ENCODE measurements at regions not wholly inside any gene's neighbourhood (a gene's known extent, or its start where the extent isn't known, plus 50 kb on each side); places are given as distances from the start of the nearest gene placed in this dataset.
"Not testable (repeated sequence)": the region's sequence is repeated elsewhere in the genome, so short reads cannot be mapped to it uniquely, and the experiment has no call there.

GRCh38 chr19:34057155-34057554, 115.1 kb upstream of the LSM14A start:
- Mint-ChIP-seq H3K4me3 (no peak overlapping the region), H3K27me3 (ENCODE audit: low read depth) (peaks cover 2% of the 10 kb centered on the region), H3K36me3 (ENCODE audit: low read depth) (no peaks in the 10 kb centered on the region), H3K4me1 (ENCODE audit: low read depth) (no peaks in the 10 kb centered on the region), H3K9me3 (no peaks in the 10 kb centered on the region), H3K27ac (no peak overlapping the region)
- DNase-seq (ENCODE audit: low spot score): no peak

- Mint-ChIP-seq H3K9me3 (no peaks in the 10 kb centered on the region), H3K27ac (no peak overlapping the region), H3K36me3 (ENCODE audit: low read depth) (no peaks in the 10 kb centered on the region), H3K27me3 (ENCODE audit: low read depth) (peaks cover 2% of the 10 kb centered on the region), H3K4me3 (no peak overlapping the region), H3K4me1 (ENCODE audit: low read depth) (no peaks in the 10 kb centered on the region)
- no peak for DNase-seq (ENCODE audit: low spot score)
Observed at GRCh38 chr19:34066007-34066643, 106.2 kb upstream of the LSM14A start.

DNA sequence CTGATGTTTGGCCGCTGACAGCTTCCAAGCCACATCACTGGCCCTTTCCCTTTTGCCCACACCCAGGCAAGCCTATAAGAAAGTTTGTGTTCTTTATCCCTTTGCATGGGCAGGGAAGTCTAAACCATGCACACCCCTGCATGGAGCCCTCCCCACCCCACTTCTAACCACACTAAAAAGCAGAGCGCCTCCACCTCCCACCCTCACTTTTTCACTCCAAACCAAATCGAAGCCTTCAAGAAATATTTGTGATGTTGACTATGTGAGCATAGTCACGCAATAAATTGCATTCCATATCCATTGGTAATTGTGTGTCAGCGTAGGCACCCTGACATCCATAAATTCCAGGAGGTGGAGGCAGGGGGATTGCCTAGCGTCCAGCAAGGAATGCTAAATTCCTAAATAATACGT, 104.4 kb upstream of the LSM14A start:
- H3K36me3 Mint-ChIP-seq (ENCODE audit: low read depth): no peaks in the 10 kb centered on the region
- H3K27me3 Mint-ChIP-seq (ENCODE audit: low read depth): peaks cover 2% of the 10 kb centered on the region
- no peak overlapping the region for H3K4me3 Mint-ChIP-seq
- no peaks in the 10 kb centered on the region for H3K4me1 Mint-ChIP-seq (ENCODE audit: low read depth)
- no peak for DNase-seq (ENCODE audit: low spot score)
- no peak overlapping the region for H3K27ac Mint-ChIP-seq
- H3K9me3 Mint-ChIP-seq: no peaks in the 10 kb centered on the region

DNA sequence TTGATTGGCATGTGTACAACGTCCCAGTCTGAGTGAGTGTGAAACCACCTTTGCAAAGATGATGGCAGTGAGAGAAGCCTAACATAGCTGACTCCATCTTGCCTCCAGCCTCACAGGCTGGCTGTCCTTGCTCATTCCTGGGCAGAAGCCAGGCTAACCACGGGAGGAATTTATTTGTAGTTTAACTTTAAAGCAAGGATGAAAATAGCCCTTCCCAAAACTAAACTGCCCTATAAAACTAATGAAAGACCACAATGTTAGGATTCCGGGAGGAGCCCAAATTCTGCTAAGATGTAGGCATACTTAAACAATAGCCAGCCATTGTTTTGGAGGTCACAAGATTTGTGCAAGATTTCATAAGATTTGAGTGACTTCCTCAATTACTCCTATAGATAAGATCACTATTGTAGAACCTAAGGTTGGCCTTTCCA, 96.6 kb upstream of the LSM14A start:
- Mint-ChIP-seq H3K4me1 (ENCODE audit: low read depth) (no peaks in the 10 kb centered on the region), H3K9me3 (no peaks in the 10 kb centered on the region), H3K27me3 (ENCODE audit: low read depth) (peaks cover 2% of the 10 kb centered on the region), H3K27ac (no peak overlapping the region), H3K36me3 (ENCODE audit: low read depth) (no peaks in the 10 kb centered on the region), H3K4me3 (no peak overlapping the region)
- no peak for DNase-seq (ENCODE audit: low spot score)

DNA sequence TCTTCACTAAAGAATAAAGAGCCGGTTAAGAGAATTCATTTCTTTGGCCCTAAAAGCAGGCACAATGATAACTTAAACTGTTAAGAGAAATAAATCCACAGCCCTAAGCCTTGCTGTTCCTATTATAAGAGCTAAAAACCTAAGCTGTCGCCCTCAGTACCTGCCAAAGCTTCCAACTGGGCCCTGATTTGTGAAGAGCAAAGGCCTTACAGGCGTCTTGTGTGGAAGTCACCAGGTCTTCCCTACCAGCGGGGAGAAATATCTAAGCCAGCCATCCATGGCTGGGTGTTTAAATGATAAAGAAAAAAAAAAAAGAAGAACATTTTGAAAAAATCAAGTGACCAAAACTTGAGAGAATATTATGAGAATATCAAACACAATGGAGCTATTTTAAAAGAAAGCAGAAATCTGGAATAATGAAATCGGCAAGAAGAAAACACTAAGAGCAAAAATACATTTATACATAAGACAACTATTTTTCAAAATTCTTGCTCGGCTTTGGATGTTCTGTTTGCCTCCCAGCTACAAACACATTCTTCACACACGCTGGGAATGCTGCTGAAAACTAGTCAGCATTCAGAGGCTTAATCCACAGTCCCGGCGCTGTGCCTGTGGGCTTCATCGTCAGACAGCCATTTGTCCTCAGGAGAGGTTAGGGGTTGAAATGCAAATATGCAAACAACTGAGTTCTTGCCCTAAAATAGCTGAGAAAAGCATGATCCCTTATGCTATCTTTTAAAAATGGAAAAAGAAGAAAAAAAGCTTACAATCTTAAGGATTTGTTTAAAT, 89.8 kb upstream of the LSM14A start:
- H3K4me3 Mint-ChIP-seq: no peak overlapping the region
- no peaks in the 10 kb centered on the region for H3K36me3 Mint-ChIP-seq (ENCODE audit: low read depth)
- H3K27ac Mint-ChIP-seq: no peak overlapping the region
- no peaks in the 10 kb centered on the region for H3K9me3 Mint-ChIP-seq
- H3K4me1 Mint-ChIP-seq (ENCODE audit: low read depth): no peaks in the 10 kb centered on the region
- H3K27me3 Mint-ChIP-seq (ENCODE audit: low read depth): peaks cover 12% of the 10 kb centered on the region
- DNase-seq (ENCODE audit: low spot score): no peak

DNA sequence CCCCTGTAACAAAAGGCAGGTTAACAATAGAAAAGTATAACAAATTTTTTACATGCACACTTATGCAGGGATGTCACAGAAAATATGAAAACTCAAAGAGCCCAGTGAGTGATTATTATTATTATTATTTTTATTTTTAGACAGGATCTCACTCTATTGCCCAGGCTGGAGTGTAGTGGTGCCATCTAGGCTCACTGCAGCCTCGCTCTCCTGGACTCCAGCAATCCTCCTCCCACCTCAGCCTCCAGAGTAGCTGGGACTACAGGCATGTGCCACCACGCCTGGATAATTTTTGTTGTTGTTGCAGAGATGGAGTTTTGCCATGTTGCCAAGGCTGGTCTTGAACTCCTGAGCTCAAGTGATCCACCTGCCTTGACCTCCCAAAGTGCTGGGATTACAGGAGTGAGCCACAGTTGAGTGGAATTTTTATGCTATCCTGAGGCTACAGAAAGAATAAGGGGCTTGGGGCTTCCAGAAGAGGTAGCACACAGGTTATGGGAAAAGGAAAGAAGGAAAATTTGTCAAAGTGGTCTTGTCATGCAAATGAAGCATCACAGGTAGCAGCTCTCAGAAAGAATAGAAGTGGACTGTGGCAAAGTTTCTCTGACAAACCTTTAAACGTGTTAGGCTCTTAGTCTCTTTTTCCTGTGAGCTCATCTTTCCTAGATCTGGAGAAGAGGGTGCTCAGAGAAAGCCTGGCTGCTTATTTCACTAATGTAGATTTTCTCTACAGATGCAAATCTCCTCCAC, 87.7 kb upstream of the LSM14A start:
- no peak overlapping the region for H3K27ac Mint-ChIP-seq
- peaks cover 12% of the 10 kb centered on the region for H3K27me3 Mint-ChIP-seq (ENCODE audit: low read depth)
- no peaks in the 10 kb centered on the region for H3K36me3 Mint-ChIP-seq (ENCODE audit: low read depth)
- H3K4me3 Mint-ChIP-seq: no peak overlapping the region
- DNase-seq (ENCODE audit: low spot score): no peak
- no peaks in the 10 kb centered on the region for H3K9me3 Mint-ChIP-seq
- no peaks in the 10 kb centered on the region for H3K4me1 Mint-ChIP-seq (ENCODE audit: low read depth)

GRCh38 chr19:34085336-34085735, 87.0 kb upstream of the LSM14A start:
- no peak for DNase-seq (ENCODE audit: low spot score)
- no peaks in the 10 kb centered on the region for H3K4me1 Mint-ChIP-seq (ENCODE audit: low read depth)
- no peaks in the 10 kb centered on the region for H3K9me3 Mint-ChIP-seq
- no peak overlapping the region for H3K4me3 Mint-ChIP-seq
- no peaks in the 10 kb centered on the region for H3K36me3 Mint-ChIP-seq (ENCODE audit: low read depth)
- no peak overlapping the region for H3K27ac Mint-ChIP-seq
- peaks cover 12% of the 10 kb centered on the region for H3K27me3 Mint-ChIP-seq (ENCODE audit: low read depth)

DNA sequence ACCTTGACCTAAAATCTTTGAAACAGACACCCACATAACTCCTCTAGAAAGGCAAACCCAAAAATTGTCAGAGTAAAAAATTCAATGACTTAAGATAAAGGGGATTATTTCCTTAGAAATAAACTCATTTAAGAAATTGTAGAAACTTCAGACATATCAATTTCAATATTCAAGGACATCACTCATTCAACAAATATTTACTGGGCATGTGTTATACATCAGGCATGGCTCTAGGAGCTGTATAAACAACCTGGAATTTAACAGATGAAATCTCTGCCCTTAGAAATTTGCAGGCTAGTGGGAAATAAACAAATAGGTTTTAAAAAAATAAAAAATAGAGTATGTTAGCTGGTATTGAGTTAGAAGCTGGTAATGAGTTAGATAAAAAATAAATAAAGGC, 84.0 kb upstream of the LSM14A start:
- H3K4me1 Mint-ChIP-seq (ENCODE audit: low read depth): no peaks in the 10 kb centered on the region
- H3K27ac Mint-ChIP-seq: no peak overlapping the region
- H3K36me3 Mint-ChIP-seq (ENCODE audit: low read depth): no peaks in the 10 kb centered on the region
- DNase-seq (ENCODE audit: low spot score): no peak
- H3K9me3 Mint-ChIP-seq: no peaks in the 10 kb centered on the region
- peaks cover 7% of the 10 kb centered on the region for H3K27me3 Mint-ChIP-seq (ENCODE audit: low read depth)
- H3K4me3 Mint-ChIP-seq: no peak overlapping the region

GRCh38 chr19:34089566-34089965, 82.7 kb upstream of the LSM14A start:
- no peaks in the 10 kb centered on the region for H3K9me3 Mint-ChIP-seq
- no peaks in the 10 kb centered on the region for H3K4me1 Mint-ChIP-seq (ENCODE audit: low read depth)
- H3K27me3 Mint-ChIP-seq (ENCODE audit: low read depth): peaks cover 6% of the 10 kb centered on the region
- no peak overlapping the region for H3K27ac Mint-ChIP-seq
- DNase-seq (ENCODE audit: low spot score): no peak
- H3K36me3 Mint-ChIP-seq (ENCODE audit: low read depth): no peaks in the 10 kb centered on the region
- H3K4me3 Mint-ChIP-seq: no peak overlapping the region

GRCh38 chr19:34094960-34095359, 77.3 kb upstream of the LSM14A start:
- Mint-ChIP-seq H3K4me1 (ENCODE audit: low read depth) (no peaks in the 10 kb centered on the region), H3K9me3 (no peaks in the 10 kb centered on the region), H3K36me3 (ENCODE audit: low read depth) (no peaks in the 10 kb centered on the region), H3K27ac (no peak overlapping the region), H3K27me3 (ENCODE audit: low read depth) (peaks cover 17% of the 10 kb centered on the region), H3K4me3 (no peak overlapping the region)
- DNase-seq (ENCODE audit: low spot score): no peak

DNA sequence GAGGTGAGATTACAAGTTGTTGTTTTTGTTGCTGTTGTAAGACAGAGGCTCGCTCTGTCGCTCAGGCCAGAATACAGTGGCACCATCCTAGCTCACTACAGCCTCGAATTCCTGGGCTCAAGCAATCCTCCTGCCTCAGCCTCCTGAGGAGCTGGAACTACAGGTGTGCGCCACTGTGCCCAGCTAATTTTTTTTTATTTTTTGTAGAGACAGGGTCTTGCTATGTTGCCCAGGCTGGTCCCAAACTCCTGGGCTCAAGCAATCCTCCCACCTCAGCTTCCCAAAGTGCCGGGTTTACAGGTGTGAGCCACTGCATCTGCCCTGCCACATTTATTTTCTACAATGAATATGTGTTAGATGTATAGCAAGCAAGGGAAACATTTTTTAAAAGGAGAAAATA, 76.9 kb upstream of the LSM14A start:
- H3K4me1 Mint-ChIP-seq (ENCODE audit: low read depth); H3K27ac Mint-ChIP-seq; H3K4me3 Mint-ChIP-seq; DNase-seq (ENCODE audit: low spot score); H3K9me3 Mint-ChIP-seq; H3K36me3 Mint-ChIP-seq (ENCODE audit: low read depth): not testable (repeated sequence)
- peaks cover 21% of the 10 kb centered on the region for H3K27me3 Mint-ChIP-seq (ENCODE audit: low read depth)

DNA sequence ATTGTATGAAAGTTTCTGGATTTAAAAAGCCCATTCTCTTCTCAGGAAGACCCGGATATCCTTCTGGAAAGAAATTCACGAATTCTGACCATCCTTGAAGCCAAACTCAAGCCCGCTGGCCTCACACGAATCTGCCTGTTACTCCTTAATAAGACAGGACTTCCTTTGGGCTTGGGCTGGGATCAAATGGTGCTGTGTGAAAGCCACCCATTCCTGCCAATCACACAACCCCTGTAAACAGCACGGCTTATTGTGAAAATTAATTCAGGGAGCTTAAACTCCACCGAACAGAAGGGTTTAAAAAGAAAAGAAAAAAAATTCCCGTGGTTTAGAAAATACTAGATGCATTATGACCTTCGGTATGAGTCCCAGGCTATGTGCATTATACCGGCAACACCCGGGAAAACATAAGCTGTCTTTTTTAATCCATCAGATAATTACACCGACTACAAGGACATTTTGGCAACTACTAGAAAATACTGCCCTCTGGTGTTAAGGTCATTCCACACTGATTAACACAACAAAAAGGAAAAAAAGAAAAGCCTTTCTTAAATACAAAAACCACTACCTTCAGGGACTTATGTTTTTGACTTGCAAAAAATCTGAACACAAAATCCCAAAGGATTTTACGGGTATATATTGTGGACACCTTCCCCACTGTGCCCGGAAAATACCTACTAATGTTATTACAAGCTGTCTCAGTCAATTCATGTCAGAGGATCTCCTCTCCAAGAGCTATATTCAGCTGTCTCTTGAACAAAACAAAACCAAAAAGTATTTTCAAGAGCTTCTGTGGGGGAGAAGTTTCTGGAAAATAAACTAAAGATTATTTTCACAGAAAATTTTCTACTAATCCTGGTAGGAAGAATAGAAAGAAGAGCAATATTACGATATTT, 76.0 kb upstream of the LSM14A start:
- Mint-ChIP-seq H3K27ac (no peak overlapping the region), H3K27me3 (ENCODE audit: low read depth) (peaks cover 19% of the 10 kb centered on the region), H3K36me3 (ENCODE audit: low read depth) (no peaks in the 10 kb centered on the region), H3K4me3 (no peak overlapping the region), H3K9me3 (no peaks in the 10 kb centered on the region), H3K4me1 (ENCODE audit: low read depth) (no peaks in the 10 kb centered on the region)
- no peak for DNase-seq (ENCODE audit: low spot score)

DNA sequence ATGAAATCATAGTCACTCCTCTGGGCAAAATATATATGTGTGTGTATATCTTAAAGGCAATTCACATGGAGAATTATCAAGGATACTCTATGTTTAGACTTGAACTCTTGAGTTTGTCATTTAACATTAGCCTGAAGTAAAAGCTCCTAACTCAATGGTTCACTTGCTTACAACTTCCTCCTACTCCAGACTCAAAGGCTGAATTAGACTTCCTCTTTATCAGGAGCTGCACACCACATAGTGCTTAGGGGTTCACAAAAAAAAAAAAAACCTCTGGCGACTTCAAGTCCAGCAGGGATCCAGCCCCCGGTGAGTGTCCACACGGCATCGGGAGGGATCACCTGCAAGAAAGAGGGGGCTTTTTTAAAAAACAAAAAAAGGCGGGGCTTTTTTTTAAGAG, 68.2 kb upstream of the LSM14A start:
- no peaks in the 10 kb centered on the region for H3K4me1 Mint-ChIP-seq (ENCODE audit: low read depth)
- DNase-seq (ENCODE audit: low spot score): no peak
- H3K4me3 Mint-ChIP-seq: no peak overlapping the region
- H3K36me3 Mint-ChIP-seq (ENCODE audit: low read depth): no peaks in the 10 kb centered on the region
- no peaks in the 10 kb centered on the region for H3K9me3 Mint-ChIP-seq
- H3K27me3 Mint-ChIP-seq (ENCODE audit: low read depth): peaks cover 14% of the 10 kb centered on the region
- H3K27ac Mint-ChIP-seq: no peak overlapping the region

Data from T-helper 2 cell treated with Interferon-gamma antibody and Interleukin-4, amounts not matched to agents 5 μg/mL and 100 μg/mL, for 36 hours (primary cell).